HG02852 (cell line): ENCODE measurements at regions not wholly inside any gene's neighbourhood (a gene's known extent, or its start where the extent isn't known, plus 50 kb on each side); places are given as distances from the start of the nearest gene placed in this dataset.

Experiments used
- ATAC-seq: cut with Tn5 transposase; IDR thresholded peaks from one replicate; pipeline ENCODE4 v1.9.1; 2021; ENCODE audit warnings: mild to moderate bottlenecking, moderate library complexity; ENCODE audit not compliant: unreplicated experiment

DNA sequence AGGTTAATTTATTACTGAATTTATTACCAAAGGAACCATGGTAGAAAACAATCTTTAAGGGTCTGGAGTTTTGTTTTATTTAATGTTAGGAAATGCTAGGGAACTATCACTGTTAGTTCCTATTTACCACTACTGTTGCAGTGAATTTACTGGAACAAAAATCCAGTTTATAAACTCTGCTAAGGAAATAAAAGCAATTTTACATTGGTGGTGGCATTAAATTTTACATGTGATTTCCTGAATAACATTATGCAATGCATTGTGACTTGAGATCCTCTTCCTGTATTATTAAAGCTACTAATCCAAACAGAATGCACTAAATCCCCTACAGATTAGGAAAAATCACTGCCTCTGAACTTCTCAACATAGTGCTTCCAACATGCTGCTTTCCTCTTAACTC is 599.5 kb upstream of the PTGER4 start:
- no peak for ATAC-seq

DNA sequence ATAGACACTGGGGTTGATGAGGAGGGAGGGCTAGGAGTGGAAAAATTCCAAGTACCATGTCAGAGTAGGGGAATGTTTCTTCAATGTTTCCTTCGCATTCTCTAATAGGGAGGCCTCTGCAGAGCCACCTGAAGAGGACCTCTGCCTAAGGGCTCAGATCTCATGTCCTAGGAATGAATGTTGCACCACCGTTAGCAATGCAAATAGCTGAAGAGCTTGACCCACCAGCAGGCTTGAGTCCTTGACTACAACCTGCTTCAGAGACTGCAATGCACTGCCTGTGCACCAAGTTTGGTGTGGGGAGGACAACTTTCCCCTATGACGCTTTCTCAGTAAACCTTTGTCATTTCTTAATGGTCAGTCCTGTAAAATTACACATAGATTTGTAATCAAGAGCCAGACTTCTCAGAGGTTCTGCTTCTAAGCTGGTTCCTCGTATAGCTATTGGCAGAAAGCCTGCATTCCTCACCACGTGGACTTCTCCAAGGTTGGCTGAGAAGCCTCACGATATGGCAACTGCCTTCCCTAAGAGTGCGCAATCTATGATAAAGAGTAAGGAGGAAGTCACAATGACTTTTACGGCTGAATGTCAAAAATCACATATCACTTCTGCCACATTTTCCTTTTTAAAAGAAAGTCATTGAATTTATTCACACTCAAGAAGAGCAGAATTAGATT is 600.7 kb upstream of the PTGER4 start:
- no peak for ATAC-seq

DNA sequence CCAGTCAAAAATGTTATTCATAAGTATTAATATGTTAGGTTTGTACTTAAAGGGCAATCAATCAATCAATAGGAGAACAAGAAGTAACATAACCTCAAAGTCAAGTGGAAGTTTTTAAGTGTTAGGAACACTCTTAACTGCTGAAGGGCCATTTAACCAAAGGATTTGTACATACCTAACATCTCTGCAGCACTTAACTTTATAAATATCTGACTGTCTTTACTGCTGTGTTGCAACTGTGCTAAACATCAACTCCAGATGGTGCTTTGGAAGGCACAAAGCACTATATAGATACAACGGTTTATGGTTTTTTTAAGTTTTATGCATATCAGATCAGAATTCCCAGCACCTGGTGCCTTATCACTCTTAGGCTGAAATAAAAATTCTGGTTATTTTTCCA is 604.9 kb upstream of the PTGER4 start:
- ATAC-seq = no peak

GRCh38 chr5:40073927-40074326 is 605.8 kb upstream of the PTGER4 start:
- ATAC-seq = no peak

GRCh38 chr5:40071870-40072269 is 607.8 kb upstream of the PTGER4 start:
- ATAC-seq = no peak

DNA sequence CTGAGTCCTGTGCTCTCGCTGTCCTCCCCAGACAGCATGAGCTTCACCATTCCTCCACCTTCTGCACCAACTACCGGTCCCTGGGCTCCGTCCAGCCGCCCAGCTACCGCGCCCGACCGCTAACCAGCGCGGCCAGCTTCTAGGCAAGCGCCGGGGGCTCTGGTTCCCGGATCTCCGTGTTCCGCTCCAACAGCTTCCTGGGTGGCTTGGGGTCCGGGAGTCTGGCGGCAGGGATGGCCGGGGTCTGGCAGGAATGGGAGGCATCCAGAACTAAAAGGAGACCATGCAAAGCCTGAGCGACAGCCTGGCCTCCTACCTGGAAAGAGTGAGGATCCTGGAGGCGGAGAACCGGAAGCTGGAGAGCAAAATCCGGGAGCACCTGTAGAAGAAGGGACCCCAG is 613.1 kb upstream of the PTGER4 start:
- no peak for ATAC-seq

DNA sequence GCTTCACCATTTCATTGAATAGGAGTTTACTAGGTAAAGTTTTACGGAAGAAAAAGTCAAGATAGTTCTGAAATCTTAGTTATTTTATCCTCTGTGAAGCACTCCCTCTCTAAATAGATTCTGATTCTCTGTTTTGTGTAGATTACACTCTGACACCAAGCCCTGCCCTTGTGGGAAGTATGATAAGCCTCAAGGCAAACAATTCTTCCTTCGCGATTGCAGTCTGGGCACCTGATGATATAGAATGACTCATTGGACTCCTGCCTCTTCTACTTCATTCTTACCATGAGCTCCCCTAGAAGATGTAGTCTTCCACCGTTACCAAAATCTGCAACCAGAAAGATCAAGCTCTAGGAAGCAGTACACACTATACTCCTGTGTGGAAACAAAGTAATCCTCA is 626.9 kb upstream of the PTGER4 start:
- ATAC-seq = no peak

- no peak for ATAC-seq
Measured at GRCh38 chr5:40046792-40047191, 622.0 kb upstream of the DAB2 start.

GRCh38 chr5:40045429-40045828 is 620.6 kb upstream of the DAB2 start:
- ATAC-seq = no peak

DNA sequence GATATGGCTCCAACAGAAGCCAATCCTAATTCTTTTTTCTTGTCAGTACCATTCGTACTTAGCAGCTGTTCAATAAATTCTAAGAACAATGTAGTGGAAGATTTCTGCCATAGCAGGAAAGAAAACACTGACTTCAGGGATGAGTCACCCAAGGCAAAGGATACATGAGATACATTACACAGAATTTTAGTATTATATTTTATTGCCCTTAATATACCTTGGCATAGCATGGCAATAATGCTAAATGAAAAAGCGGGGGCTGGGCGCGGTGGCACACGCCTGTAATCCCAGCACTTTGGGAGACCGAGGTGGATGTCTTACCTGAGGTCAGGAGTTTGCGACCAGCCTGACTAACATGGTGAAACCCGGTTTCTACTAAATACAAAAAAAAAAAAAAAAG is 619.1 kb upstream of the DAB2 start:
- no peak for ATAC-seq

GRCh38 chr5:40041452-40041851 is 616.7 kb upstream of the DAB2 start:
- ATAC-seq = no peak

GRCh38 chr5:40037713-40038112 is 612.9 kb upstream of the DAB2 start:
- ATAC-seq = no peak

DNA sequence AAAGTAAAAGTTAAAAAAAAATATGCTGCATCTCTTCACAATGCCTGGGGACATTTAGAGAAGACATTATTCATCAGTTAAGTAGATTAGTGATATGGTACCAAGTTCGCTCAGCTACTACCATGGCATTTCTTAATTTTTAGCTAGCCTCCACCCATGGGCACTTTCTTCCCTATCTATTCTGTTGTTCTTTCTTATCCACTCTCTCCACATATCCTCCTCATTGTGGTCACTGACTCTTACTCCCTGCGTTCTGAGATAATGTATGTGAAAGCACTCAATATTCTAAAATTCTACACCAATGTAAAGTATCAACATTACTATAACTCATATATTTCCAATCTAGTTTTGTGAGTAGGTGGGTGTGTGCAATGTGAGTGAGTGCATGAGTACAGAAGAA is 609.7 kb upstream of the DAB2 start:
- no peak for ATAC-seq

DNA sequence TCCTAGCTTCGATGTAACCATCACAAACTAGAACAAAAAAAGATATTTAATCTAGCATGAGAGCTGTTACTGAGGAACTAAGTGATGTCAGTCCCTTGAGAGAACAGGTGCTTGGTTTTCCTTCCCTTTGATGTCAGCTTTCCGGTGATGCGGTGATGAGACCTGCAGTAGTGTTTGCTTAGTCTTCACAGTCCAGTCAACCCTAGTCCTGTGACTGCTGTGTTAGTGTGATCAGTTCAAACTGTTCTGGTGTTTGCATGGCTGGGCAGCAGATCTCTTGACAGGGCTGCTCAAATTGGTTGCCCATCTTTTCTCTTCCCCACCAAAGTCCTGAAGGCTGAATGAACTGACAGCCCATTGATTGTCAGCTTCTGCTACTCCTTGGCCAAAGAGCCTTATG is 608.6 kb upstream of the DAB2 start:
- ATAC-seq = peak; percentile 79

GRCh38 chr5:40033009-40033408 is 608.2 kb upstream of the DAB2 start:
- no peak for ATAC-seq

GRCh38 chr5:40030661-40031060 is 605.9 kb upstream of the DAB2 start:
- no peak for ATAC-seq

DNA sequence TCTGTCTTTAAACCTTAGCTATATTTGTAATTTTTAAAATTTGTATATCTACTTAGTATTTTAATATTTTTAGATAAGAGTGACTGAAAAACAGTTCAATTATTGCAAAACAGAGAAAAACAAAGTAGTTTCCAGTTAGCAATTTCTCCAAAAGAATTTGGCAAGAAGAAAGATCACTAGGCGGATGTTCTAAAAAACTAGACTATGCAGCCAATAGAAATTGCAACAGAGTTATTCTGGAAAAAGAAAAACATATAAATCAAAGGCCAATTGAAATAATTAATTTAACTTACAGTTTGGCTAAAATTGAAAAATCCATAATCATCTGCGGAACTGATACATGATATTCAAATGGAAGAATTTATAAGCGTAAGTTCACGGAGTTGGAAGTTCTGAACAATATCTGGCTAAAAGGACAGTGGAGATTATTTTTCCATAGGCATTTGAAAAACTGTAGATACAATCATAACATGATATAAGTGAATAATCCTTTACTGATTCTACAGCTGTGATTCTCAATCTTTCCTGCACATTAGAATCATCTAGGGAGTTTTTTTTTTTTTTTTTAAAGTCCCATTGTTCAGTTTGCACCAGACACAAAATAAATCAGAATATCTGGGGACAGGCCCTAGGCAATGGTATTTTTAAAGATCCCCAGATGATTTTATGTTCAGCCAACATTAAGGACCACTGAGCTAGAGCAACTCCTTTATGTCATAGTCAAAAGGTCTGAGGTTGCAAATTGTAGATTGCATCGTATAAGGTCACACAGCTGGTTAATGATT is 605.1 kb upstream of the DAB2 start:
- no peak for ATAC-seq

- no peak for ATAC-seq
Measured at GRCh38 chr5:40027400-40027799, 602.6 kb upstream of the DAB2 start.

- ATAC-seq = no peak
Measured at GRCh38 chr5:40025586-40025985, 600.8 kb upstream of the DAB2 start.

DNA sequence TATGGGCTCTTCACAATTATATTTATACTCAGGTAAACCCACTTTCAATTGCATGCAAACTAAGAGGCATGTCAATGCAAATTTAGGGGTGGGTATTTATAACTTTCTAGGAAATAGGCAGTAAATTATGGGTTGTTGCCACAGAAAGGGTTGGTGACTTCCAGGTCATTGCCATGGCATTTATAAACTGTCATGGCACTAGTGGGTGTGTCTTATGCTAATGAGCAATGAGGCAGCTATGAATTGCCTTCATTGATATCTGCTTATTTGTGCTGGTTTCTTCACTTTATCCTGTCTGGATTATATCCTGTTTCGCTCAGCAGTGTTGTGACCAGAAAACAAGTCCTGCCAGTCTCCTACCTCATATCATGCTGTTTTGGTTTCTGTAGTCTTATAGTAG is 597.3 kb upstream of the DAB2 start:
- ATAC-seq = no peak

- no peak for ATAC-seq
Measured at GRCh38 chr5:40021007-40021406, 596.2 kb upstream of the DAB2 start.

GRCh38 chr5:40017918-40018317 is 593.1 kb upstream of the DAB2 start:
- no peak for ATAC-seq

DNA sequence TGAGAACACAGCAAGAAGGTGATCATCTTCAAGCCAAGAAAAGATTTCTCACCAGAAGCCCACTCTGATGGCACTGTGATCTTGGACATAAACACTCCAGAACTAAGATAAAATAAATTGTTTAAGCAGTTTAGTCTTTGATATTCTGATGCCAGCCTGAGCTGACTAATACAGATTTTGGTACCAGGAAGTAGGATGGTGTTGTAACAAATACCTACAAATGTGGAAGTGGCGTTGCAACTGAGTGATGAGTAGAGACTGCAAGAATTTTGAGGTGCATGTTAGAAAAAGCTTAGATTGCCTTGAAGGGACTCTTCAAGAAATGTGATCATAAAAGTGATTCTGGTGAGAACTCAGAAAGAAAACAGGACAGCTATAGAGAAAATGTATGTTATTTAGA is 592.4 kb upstream of the DAB2 start:
- no peak for ATAC-seq
